ENCODE measurements at regions not wholly inside any gene's neighbourhood (a gene's known extent, or its start where the extent isn't known, plus 50 kb on each side); places are given as distances from the start of the nearest gene placed in this dataset.

- no peak for TF ChIP-seq HDGF (IDR thresholded peaks at IDR 0.05)
- TF ChIP-seq SMC3 (IDR thresholded peaks at IDR 0.05; ENCODE audit: borderline replicate concordance, low read length) = no peak
- TF ChIP-seq CEBPB (IDR thresholded peaks at IDR 0.05; ENCODE audit: borderline replicate concordance in 1 of 2, low read depth in 2 of 2, low read length in 2 of 2) = no peak
- no peak for TF ChIP-seq RFX5 (IDR thresholded peaks at IDR 0.05; ENCODE audit: low read depth, low read length)
- TF ChIP-seq PAX8 (IDR thresholded peaks at IDR 0.05) = no peak
These were observed 485.6 kb downstream of the FLRT2 start (continued) for GRCh38 chr14:86015511-86015910.

GRCh38 chr14:86013641-86014040 is 483.7 kb downstream of the FLRT2 start:
- CTCF ChIA-PET = interaction anchor here (0.8 to 1.6 kb wide), 4 partner anchors 20 to 79 kb away, joined by 3 to 6 read pairs (median 4); no protein-coding TSS in a partner anchor
- Histone ChIP-seq H3K9me3 (replicated peaks; ENCODE audit: control insufficient read depth, insufficient read depth, low read length) (no peaks in the 10 kb centered on the region), H2AFZ (ENCODE audit: control insufficient read depth, low read depth, low read length) (no peak overlapping the region), H3K4me3 (no peak overlapping the region), H3K27me3 (replicated peaks in 1 of 2; ENCODE audit: control insufficient read depth in 2 of 2, insufficient read depth in 2 of 2, low read length in 1 of 2) (no peaks in the 10 kb centered on the region), H3K79me2 (ENCODE audit: control insufficient read depth, insufficient read depth, low read length) (no peaks in the 10 kb centered on the region), H4K20me1 (ENCODE audit: control insufficient read depth, insufficient read depth) (no peaks in the 10 kb centered on the region), H3K36me3 (ENCODE audit: control insufficient read depth in 2 of 2, insufficient read depth in 2 of 2, low read length in 1 of 2) (no peaks in the 10 kb centered on the region), H3K27ac (ENCODE audit: control insufficient read depth, insufficient read depth) (no peak overlapping the region), H3K4me2 (ENCODE audit: control insufficient read depth, insufficient read depth) (no peak overlapping the region), H3K4me1 (ENCODE audit: control insufficient read depth, insufficient read depth, low read length) (no peaks in the 10 kb centered on the region), H3K9ac (ENCODE audit: control insufficient read depth, insufficient read depth, low read length) (no peak overlapping the region)
- POLR2A ChIA-PET = no interaction called here
- TF ChIP-seq BHLHE40 (IDR thresholded peaks at IDR 0.05; ENCODE audit: borderline replicate concordance in 1 of 2, low read depth in 2 of 2, low read length in 1 of 2) (no peak), JUNB (IDR thresholded peaks at IDR 0.05) (no peak), YBX1 (IDR thresholded peaks at IDR 0.05) (no peak), RBBP5 (conservative IDR thresholded peaks at IDR 0.05) (no peak), DPF2 (IDR thresholded peaks at IDR 0.05) (no peak)
- intact Hi-C loops (cut with micrococcal nuclease; ENCODE audit: unreplicated experiment) = no loop called here
- RAD21 ChIA-PET (ENCODE audit: unreplicated experiment) = interaction anchor here (1.0 kb wide), 1 partner anchor 9 kb away, joined by 3 read pairs; no protein-coding TSS in a partner anchor
- ATAC-seq = no peak
- no peak for DNase-seq (ENCODE audit: low read depth, low spot score)
- 26% methylated on average over 3 of the region's 3 CpGs for WGBS (ENCODE audit: insufficient coverage, insufficient replicate concordance, low lambda C conversion rate, missing lambda C conversion rate)
- SMC1A ChIA-PET (ENCODE audit: uncharacterized antibody, unreplicated experiment) = interaction anchor here (1.0 kb wide), 1 partner anchor 8 kb away, joined by 3 read pairs; no protein-coding TSS in a partner anchor
- no peak for FAIRE-seq
- no TSS peak for BruUV-seq (replicated peaks)
- in situ Hi-C loops (cut with MboI) = no loop called here
